HFFc6 (cell line): ENCODE measurements at regions not wholly inside any gene's neighbourhood (a gene's known extent, or its start where the extent isn't known, plus 50 kb on each side); places are given as distances from the start of the nearest gene placed in this dataset.

Experiments
- DNase-seq: peaks from one replicate; pipeline ENCODE4 v3.0.0-alpha.2; 2018
- H3K27ac Mint-ChIP-seq: 2 replicates; pipeline ENCODE4 v1.8.0; 2020; ENCODE audit warnings: mild to moderate bottlenecking, mixed read lengths
- H3K27me3 Mint-ChIP-seq: 2 replicates; pipeline ENCODE4 v1.8.0; 2021; ENCODE audit warnings: mild to moderate bottlenecking, moderate library complexity, mixed read lengths; ENCODE audit not compliant: insufficient read depth
- H3K36me3 Mint-ChIP-seq: 2 replicates; pipeline ENCODE4 v1.8.0; 2021; ENCODE audit warnings: low read depth, mixed read lengths
- H3K4me1 Mint-ChIP-seq: 2 replicates; pipeline ENCODE4 v1.8.0; 2020; ENCODE audit warnings: low read depth, mixed read lengths
- H3K4me3 Mint-ChIP-seq: 2 replicates; pipeline ENCODE4 v1.8.0; 2020; ENCODE audit warnings: mild to moderate bottlenecking, moderate library complexity, mixed read lengths
- H3K9me3 Mint-ChIP-seq: 2 replicates; pipeline ENCODE4 v1.8.0; 2020; ENCODE audit warnings: mild to moderate bottlenecking, mixed read lengths
- TF ChIP-seq, protein P1 (sequence below): fragments of 200-600 bp; sonication (generic); IDR thresholded peaks from 2 replicates; pipeline ENCODE4 v1.5.0; 2021; ENCODE audit warnings: antibody characterized with exemption, mild to moderate bottlenecking

DNA sequence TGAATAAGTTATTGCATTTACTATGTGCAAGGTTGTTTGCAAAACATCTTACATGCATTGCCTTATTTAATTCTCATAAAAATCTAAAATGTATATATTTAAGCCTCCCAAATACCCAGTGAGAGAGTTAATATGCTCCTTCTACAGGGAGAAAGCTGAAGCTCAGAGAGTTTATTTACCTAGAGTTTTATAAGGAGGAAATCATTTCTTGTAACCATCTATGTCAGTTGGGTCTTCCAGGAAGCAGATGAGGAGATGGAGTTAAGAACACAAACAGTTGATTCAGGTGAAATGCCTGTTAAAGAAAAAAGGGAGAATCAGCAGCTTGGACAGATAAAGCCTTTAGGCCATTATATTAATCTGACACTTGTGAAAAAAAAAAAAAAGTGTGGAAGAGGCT, 62.6 kb upstream of the DHX40 start:
- no peaks in the 10 kb centered on the region for H3K36me3 Mint-ChIP-seq
- no peaks in the 10 kb centered on the region for H3K4me1 Mint-ChIP-seq
- H3K27me3 Mint-ChIP-seq: peaks cover 20% of the 10 kb centered on the region
- TF ChIP-seq, protein P1, sequence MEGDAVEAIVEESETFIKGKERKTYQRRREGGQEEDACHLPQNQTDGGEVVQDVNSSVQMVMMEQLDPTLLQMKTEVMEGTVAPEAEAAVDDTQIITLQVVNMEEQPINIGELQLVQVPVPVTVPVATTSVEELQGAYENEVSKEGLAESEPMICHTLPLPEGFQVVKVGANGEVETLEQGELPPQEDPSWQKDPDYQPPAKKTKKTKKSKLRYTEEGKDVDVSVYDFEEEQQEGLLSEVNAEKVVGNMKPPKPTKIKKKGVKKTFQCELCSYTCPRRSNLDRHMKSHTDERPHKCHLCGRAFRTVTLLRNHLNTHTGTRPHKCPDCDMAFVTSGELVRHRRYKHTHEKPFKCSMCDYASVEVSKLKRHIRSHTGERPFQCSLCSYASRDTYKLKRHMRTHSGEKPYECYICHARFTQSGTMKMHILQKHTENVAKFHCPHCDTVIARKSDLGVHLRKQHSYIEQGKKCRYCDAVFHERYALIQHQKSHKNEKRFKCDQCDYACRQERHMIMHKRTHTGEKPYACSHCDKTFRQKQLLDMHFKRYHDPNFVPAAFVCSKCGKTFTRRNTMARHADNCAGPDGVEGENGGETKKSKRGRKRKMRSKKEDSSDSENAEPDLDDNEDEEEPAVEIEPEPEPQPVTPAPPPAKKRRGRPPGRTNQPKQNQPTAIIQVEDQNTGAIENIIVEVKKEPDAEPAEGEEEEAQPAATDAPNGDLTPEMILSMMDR: no peak
- no peak overlapping the region for H3K4me3 Mint-ChIP-seq
- no peak for DNase-seq
- no peaks in the 10 kb centered on the region for H3K9me3 Mint-ChIP-seq
- no peak overlapping the region for H3K27ac Mint-ChIP-seq

DNA sequence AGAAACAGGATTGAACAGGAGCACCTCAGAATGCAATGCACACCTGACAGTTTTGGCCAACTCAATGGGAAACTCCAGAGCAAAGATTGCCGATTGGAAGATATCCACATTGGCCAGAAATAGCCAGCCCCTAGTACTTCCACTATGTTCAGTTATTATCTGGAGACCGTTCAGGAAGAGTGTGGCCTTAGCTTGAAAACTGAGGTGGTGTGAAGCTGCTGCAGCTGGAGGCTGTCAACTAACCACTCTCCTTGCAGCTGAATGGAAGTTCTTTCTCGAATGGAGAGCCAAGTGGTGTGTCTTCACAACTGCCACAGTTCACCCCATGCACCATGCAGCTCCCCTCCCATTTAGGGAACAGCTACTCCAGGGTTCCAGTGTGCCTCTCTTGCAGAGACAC, 61.9 kb upstream of the DHX40 start:
- TF ChIP-seq, protein P1: no peak
- no peak for DNase-seq
- no peaks in the 10 kb centered on the region for H3K36me3 Mint-ChIP-seq
- no peak overlapping the region for H3K27ac Mint-ChIP-seq
- peaks cover 5% of the 10 kb centered on the region; the same call in 1 of the 2 replicates for H3K4me1 Mint-ChIP-seq
- H3K27me3 Mint-ChIP-seq: peaks cover 24% of the 10 kb centered on the region
- no peak overlapping the region for H3K4me3 Mint-ChIP-seq
- H3K9me3 Mint-ChIP-seq: no peaks in the 10 kb centered on the region

GRCh38 chr17:59504821-59505220, 60.6 kb upstream of the DHX40 start:
- Mint-ChIP-seq H3K4me1 (peaks cover 5% of the 10 kb centered on the region; the same call in 1 of the 2 replicates), H3K4me3 (no peak overlapping the region), H3K9me3 (no peaks in the 10 kb centered on the region), H3K36me3 (no peaks in the 10 kb centered on the region), H3K27ac (no peak overlapping the region), H3K27me3 (peaks cover 28% of the 10 kb centered on the region)
- DNase-seq: no peak
- TF ChIP-seq, protein P1: no peak

- Mint-ChIP-seq H3K36me3 (no peaks in the 10 kb centered on the region), H3K4me3 (no peak overlapping the region), H3K9me3 (no peaks in the 10 kb centered on the region), H3K4me1 (peaks cover 5% of the 10 kb centered on the region; the same call in 1 of the 2 replicates), H3K27ac (no peak overlapping the region), H3K27me3 (peaks cover 36% of the 10 kb centered on the region)
- DNase-seq: no peak
- TF ChIP-seq, protein P1: no peak
These were observed 59.7 kb upstream of the DHX40 start for GRCh38 chr17:59505610-59506276.

- Mint-ChIP-seq H3K27me3 (peaks cover 36% of the 10 kb centered on the region), H3K36me3 (no peaks in the 10 kb centered on the region), H3K27ac (no peak overlapping the region), H3K9me3 (no peaks in the 10 kb centered on the region), H3K4me3 (no peak overlapping the region), H3K4me1 (peaks cover 5% of the 10 kb centered on the region; the same call in 1 of the 2 replicates)
- DNase-seq: no peak
- TF ChIP-seq, protein P1: no peak
These were observed 58.3 kb upstream of the DHX40 start for GRCh38 chr17:59506894-59507726.
